Activated CD8-positive, alpha-beta T cell treated with anti-CD3 and anti-CD28 coated beads, Interleukin-2, amount 10 ng/mL, durations not matched to agents 7 days and 5 days (primary cell): ENCODE measurements at regions not wholly inside any gene's neighbourhood (a gene's known extent, or its start where the extent isn't known, plus 50 kb on each side); places are given as distances from the start of the nearest gene placed in this dataset.

Source experiments
- ATAC-seq: fragments of 150-1000 bp; cut with Tn5 transposase; one replicate; pipeline ENCODE4 v1.10.0; 2021; ENCODE audit warnings: moderate library complexity
- CTCF ChIA-PET: fragments of 350-600 bp; sonication (Branson Sonifier 250); formaldehyde crosslinking; loops from one replicate; lab custom pipeline; 2021; ENCODE audit warnings: antibody characterized with exemption; lab: Charles Lee
- POLR2A ChIA-PET: fragments of 350-600 bp; sonication (Branson Sonifier 250); formaldehyde crosslinking; loops from one replicate; lab custom pipeline; 2021; ENCODE audit warnings: antibody characterized with exemption; lab: Charles Lee
- DNase-seq: peaks from one replicate; pipeline ENCODE4 v3.0.0-alpha.2; 2020
- H3K27ac Mint-ChIP-seq: one replicate; pipeline ENCODE4 v1.8.0; 2021; ENCODE audit warnings: mild to moderate bottlenecking, mixed read lengths
- H3K27me3 Mint-ChIP-seq: one replicate; pipeline ENCODE4 v1.8.0; 2021; ENCODE audit warnings: low read depth, mixed read lengths
- H3K36me3 Mint-ChIP-seq: one replicate; pipeline ENCODE4 v1.8.0; 2021; ENCODE audit warnings: low read depth, mixed read lengths
- H3K4me1 Mint-ChIP-seq: one replicate; pipeline ENCODE4 v1.8.0; 2021; ENCODE audit warnings: low read depth, mixed read lengths
- H3K4me3 Mint-ChIP-seq: one replicate; pipeline ENCODE4 v1.8.0; 2021; ENCODE audit warnings: mild to moderate bottlenecking, mixed read lengths
- H3K9me3 Mint-ChIP-seq: one replicate; pipeline ENCODE4 v1.8.0; 2022; ENCODE audit warnings: mixed read lengths; ENCODE audit not compliant: insufficient read depth

GRCh38 chr15:47565949-47566348 is 151.4 kb upstream of the SEMA6D start:
- Mint-ChIP-seq H3K27me3 (no peaks in the 10 kb centered on the region), H3K4me1 (no peaks in the 10 kb centered on the region), H3K4me3 (no peak overlapping the region), H3K27ac (no peak overlapping the region), H3K9me3 (no peaks in the 10 kb centered on the region), H3K36me3 (no peaks in the 10 kb centered on the region)
- ATAC-seq (no peak), DNase-seq (no peak)
- POLR2A ChIA-PET, result no interaction called here
- CTCF ChIA-PET, result no interaction called here

- POLR2A ChIA-PET, result no interaction called here
These were observed 150.7 kb upstream of the SEMA6D start for GRCh38 chr15:47566610-47567009.

GRCh38 chr15:47568030-47568429 is 149.3 kb upstream of the SEMA6D start:
- no peak for ATAC-seq
- H3K27ac Mint-ChIP-seq, result no peak overlapping the region
- no peaks in the 10 kb centered on the region for H3K4me1 Mint-ChIP-seq
- H3K27me3 Mint-ChIP-seq, result no peaks in the 10 kb centered on the region
- no peaks in the 10 kb centered on the region for H3K36me3 Mint-ChIP-seq
- no peaks in the 10 kb centered on the region for H3K9me3 Mint-ChIP-seq
- CTCF ChIA-PET, result no interaction called here
- DNase-seq, result no peak
- POLR2A ChIA-PET, result no interaction called here
- H3K4me3 Mint-ChIP-seq, result no peak overlapping the region

More at GRCh38 chr15:47566610-47567009, 150.7 kb upstream of the SEMA6D start:
- Mint-ChIP-seq H3K36me3 (no peaks in the 10 kb centered on the region), H3K4me3 (no peak overlapping the region), H3K9me3 (no peaks in the 10 kb centered on the region), H3K4me1 (no peaks in the 10 kb centered on the region), H3K27me3 (no peaks in the 10 kb centered on the region), H3K27ac (no peak overlapping the region)
- DNase-seq (no peak), ATAC-seq (no peak)
- CTCF ChIA-PET, result no interaction called here

- ChIA-PET POLR2A (no interaction called here), CTCF (no interaction called here)
These were observed 147.3 kb upstream of the SEMA6D start for GRCh38 chr15:47570044-47570443.

GRCh38 chr15:47570451-47570850 is 146.9 kb upstream of the SEMA6D start:
- no peak overlapping the region for H3K4me3 Mint-ChIP-seq
- ChIA-PET POLR2A (no interaction called here), CTCF (no interaction called here)
- ATAC-seq, result no peak
- H3K27ac Mint-ChIP-seq, result no peak overlapping the region
- H3K4me1 Mint-ChIP-seq, result no peaks in the 10 kb centered on the region
- H3K36me3 Mint-ChIP-seq, result no peaks in the 10 kb centered on the region
- no peaks in the 10 kb centered on the region for H3K9me3 Mint-ChIP-seq
- DNase-seq, result no peak
- no peaks in the 10 kb centered on the region for H3K27me3 Mint-ChIP-seq

More at GRCh38 chr15:47570044-47570443, 147.3 kb upstream of the SEMA6D start:
- DNase-seq (no peak), ATAC-seq (no peak)
- H3K9me3 Mint-ChIP-seq, result no peaks in the 10 kb centered on the region
- H3K4me3 Mint-ChIP-seq, result no peak overlapping the region
- no peaks in the 10 kb centered on the region for H3K36me3 Mint-ChIP-seq
- H3K27me3 Mint-ChIP-seq, result no peaks in the 10 kb centered on the region
- no peaks in the 10 kb centered on the region for H3K4me1 Mint-ChIP-seq
- H3K27ac Mint-ChIP-seq, result no peak overlapping the region

DNA sequence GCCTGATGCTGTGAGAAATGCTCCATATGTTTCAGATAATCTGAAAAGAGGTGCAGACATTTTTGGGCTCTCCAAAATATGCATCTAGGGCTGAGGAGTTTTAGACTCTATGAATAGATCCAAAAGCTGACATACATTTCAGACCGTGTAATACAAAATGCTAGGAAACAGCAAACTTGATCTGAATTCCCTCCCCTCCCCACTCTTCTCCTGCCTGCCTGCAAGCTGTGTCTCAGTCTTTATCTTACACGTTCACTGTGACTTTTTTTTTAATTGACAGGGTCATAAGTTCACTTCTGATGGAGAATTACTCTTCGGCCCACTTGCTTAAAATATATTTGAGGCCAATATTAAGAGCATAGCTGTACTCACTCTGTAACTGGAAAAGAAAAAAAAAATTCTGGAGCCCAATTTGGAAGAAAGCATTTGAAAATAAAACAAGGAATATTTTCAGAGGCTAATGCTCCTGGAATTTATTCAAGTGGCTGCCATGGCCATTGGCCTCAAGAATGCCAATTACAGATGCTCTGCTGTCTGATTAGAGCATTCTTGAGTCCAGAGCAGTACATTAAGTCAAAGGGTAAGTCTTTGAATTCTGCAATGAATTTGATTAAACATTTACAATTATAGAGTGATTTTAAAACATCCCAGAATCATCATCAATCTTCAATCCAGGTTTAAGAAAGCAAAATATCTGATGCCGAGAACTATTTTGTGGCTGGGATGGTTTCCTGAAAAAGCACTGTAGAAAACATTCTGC is 146.2 kb upstream of the SEMA6D start:
- ChIA-PET POLR2A (no interaction called here), CTCF (no interaction called here)
- Mint-ChIP-seq H3K4me1 (no peaks in the 10 kb centered on the region), H3K9me3 (no peaks in the 10 kb centered on the region), H3K27me3 (no peaks in the 10 kb centered on the region), H3K27ac (no peak overlapping the region), H3K36me3 (no peaks in the 10 kb centered on the region), H3K4me3 (no peak overlapping the region)
- ATAC-seq, result no peak
- no peak for DNase-seq

DNA sequence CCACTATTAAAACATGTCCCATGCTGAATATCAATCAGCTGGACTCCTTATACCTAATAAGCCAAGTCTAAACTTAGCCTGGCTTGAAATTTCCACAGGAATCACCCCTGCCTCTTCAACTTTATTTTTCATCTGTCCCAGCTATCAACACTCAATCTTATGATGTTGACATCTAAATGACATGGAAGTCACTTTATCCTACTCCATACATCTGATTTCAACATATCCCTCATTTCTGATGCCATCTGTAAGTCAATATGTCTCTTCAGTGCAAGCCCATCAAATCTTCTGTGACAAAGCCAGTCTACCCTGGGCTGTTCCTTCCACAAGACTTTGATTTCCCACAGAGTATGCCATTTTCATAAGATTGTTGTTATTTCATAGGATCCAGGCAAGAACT is 143.6 kb upstream of the SEMA6D start:
- no peaks in the 10 kb centered on the region for H3K27me3 Mint-ChIP-seq
- no peak overlapping the region for H3K27ac Mint-ChIP-seq
- H3K4me3 Mint-ChIP-seq, result no peak overlapping the region
- no peaks in the 10 kb centered on the region for H3K36me3 Mint-ChIP-seq
- ATAC-seq (no peak), DNase-seq (no peak)
- POLR2A ChIA-PET, result no interaction called here
- no peaks in the 10 kb centered on the region for H3K4me1 Mint-ChIP-seq
- no peaks in the 10 kb centered on the region for H3K9me3 Mint-ChIP-seq
- CTCF ChIA-PET, result no interaction called here

- Mint-ChIP-seq H3K36me3 (no peaks in the 10 kb centered on the region), H3K27ac (no peak overlapping the region), H3K9me3 (no peaks in the 10 kb centered on the region), H3K27me3 (no peaks in the 10 kb centered on the region), H3K4me3 (no peak overlapping the region), H3K4me1 (no peaks in the 10 kb centered on the region)
- ChIA-PET CTCF (no interaction called here), POLR2A (no interaction called here)
- DNase-seq (no peak), ATAC-seq (no peak)
These were observed 140.3 kb upstream of the SEMA6D start for GRCh38 chr15:47577000-47577399.

DNA sequence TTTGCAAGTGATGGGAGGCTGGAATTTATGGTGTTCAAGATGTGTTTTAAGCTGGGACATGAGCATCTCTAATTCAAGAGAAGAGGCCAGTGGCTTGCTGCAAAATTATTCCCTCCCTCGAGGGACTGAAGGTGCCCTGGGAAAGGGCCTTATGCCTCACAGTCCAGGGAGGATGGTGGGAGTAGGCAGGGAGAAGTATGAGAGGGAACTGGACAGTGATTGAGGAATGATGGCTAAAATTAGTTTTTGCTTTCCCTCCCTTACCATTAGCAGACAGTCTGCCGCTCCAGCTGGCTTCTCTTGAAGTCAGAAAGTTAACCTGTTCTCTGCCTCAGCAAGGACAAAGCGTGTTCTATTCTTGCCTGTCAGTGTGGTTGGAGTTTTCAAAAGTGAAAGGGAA is 139.8 kb upstream of the SEMA6D start:
- no peak for DNase-seq
- Mint-ChIP-seq H3K9me3 (no peaks in the 10 kb centered on the region), H3K4me1 (no peaks in the 10 kb centered on the region), H3K4me3 (no peak overlapping the region), H3K36me3 (no peaks in the 10 kb centered on the region), H3K27me3 (no peaks in the 10 kb centered on the region), H3K27ac (no peak overlapping the region)
- ATAC-seq, result no peak
- ChIA-PET POLR2A (no interaction called here), CTCF (no interaction called here)

DNA sequence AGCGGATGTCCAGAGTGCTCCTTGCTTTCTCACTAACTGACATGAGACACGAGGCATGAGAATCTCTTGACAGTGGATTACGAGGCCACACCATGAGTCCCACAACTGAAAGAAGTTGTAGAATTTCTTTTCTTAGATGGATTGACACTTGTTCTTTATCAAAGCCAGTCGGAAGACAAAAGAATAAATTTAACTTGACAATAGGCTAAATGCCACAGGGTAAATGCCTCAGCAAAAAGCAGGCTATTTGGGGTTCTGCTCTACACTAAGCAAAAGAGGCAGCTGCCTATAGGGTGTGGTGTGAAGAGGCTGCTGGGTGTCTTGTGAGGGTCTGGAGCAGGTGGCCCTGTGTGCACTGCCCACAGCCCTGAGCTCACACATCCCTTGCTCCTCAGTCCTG is 135.1 kb upstream of the SEMA6D start:
- H3K9me3 Mint-ChIP-seq, result no peaks in the 10 kb centered on the region
- POLR2A ChIA-PET, result no interaction called here
- DNase-seq, result no peak
- no peak for ATAC-seq
- no peaks in the 10 kb centered on the region for H3K36me3 Mint-ChIP-seq
- CTCF ChIA-PET, result no interaction called here
- H3K27ac Mint-ChIP-seq, result no peak overlapping the region
- H3K27me3 Mint-ChIP-seq, result no peaks in the 10 kb centered on the region
- H3K4me1 Mint-ChIP-seq, result no peaks in the 10 kb centered on the region
- no peak overlapping the region for H3K4me3 Mint-ChIP-seq

DNA sequence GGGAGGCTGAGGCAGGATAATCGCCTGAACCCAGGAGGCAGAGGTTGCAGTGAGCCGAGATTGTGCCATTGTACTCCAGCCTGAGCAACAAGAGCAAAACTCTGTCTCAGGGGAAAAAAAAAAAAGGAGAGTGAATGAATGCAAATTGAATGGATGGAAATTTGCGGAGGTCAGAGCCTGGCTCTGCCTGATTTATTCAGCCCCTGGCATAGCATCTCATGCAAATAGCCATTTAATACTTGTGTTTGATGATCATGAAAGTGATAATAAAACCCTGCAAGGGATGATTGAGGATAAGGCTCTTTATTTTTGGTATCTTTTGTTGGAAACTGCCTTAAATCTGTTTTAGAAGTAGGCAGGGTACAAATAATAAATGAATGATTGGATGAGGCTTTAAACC is 133.0 kb upstream of the SEMA6D start:
- POLR2A ChIA-PET, result interaction anchor here (0.6 kb wide), 1 partner anchor 241 kb away, joined by 3 read pairs; no protein-coding TSS in a partner anchor
- Mint-ChIP-seq H3K27me3 (no peaks in the 10 kb centered on the region), H3K9me3 (no peaks in the 10 kb centered on the region), H3K36me3 (no peaks in the 10 kb centered on the region), H3K4me1 (no peaks in the 10 kb centered on the region), H3K27ac (no peak overlapping the region), H3K4me3 (no peak overlapping the region)
- DNase-seq (no peak), ATAC-seq (no peak)
- CTCF ChIA-PET, result no interaction called here

DNA sequence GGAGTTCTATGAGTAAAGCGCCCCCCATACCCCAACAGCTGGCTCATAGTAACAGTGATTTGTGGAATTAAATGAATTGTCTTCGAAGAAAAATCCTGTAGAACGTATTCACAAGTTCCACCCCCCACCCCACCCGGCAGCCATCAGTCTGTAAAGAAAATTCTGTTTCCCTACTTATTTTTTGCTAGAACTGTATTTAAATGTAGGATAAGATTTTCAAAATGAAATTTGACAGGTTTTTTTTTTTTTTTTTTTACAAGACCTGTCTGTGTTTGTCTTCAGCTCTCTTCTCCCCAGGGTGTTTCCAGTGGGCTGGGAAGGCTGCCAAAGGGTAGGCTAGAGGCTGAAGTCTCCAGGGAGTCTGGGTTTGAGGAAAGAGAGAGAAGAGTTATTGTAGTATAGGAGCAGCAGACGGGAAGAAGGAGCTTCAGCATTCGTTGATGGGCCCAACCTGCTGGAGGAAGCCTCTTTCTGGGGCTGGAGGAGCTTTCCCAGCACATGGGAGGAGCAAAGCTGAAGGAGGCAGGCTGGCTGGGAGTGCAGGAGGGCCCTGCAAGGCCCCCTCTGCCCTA is 130.6 kb upstream of the SEMA6D start:
- Mint-ChIP-seq H3K36me3 (no peaks in the 10 kb centered on the region), H3K27me3 (no peaks in the 10 kb centered on the region), H3K4me3 (no peak overlapping the region), H3K27ac (no peak overlapping the region), H3K4me1 (no peaks in the 10 kb centered on the region), H3K9me3 (no peaks in the 10 kb centered on the region)
- ChIA-PET CTCF (no interaction called here), POLR2A (no interaction called here)
- ATAC-seq, result no peak
- DNase-seq, result no peak
